Endothelial cell of umbilical vein (primary cell): ENCODE measurements at regions not wholly inside any gene's neighbourhood (a gene's known extent, or its start where the extent isn't known, plus 50 kb on each side); places are given as distances from the start of the nearest gene placed in this dataset.

ENCODE experiments used
- FOS ChIP-seq: IDR thresholded peaks from 2 replicates; pipeline ENCODE4 v1.6.1; 2011; ENCODE audit warnings: mild to moderate bottlenecking, low read length, moderate library complexity, borderline replicate concordance; ENCODE audit not compliant: insufficient read depth
- GATA2 ChIP-seq: IDR thresholded peaks from 2 replicates; pipeline ENCODE4 v1.7.0; 2011; ENCODE audit warnings: low read depth, mild to moderate bottlenecking, moderate library complexity, mixed read lengths, low read length; ENCODE audit not compliant: insufficient read length, insufficient read depth
- MYC ChIP-seq: IDR thresholded peaks from one replicate; pipeline ENCODE4 v1.6.1; 2011; ENCODE audit warnings: mild to moderate bottlenecking, low read depth, low read length
- POLR2AphosphoS5 ChIP-seq: IDR thresholded peaks from 2 replicates; pipeline ENCODE4 v1.6.1; 2012; ENCODE audit warnings: low read depth, mild to moderate bottlenecking, control low read depth, low read length, moderate library complexity; ENCODE audit not compliant: insufficient read depth

- TF ChIP-seq GATA2 (no peak), FOS (no peak), POLR2AphosphoS5 (no peak), MYC (no peak)
These were observed 137.0 kb downstream of the TES start for GRCh38 chr7:116347151-116347832.
